CD4-positive, alpha-beta T cell treated with Interleukin-10 for 1 hour (primary cell): ENCODE measurements at regions not wholly inside any gene's neighbourhood (a gene's known extent, or its start where the extent isn't known, plus 50 kb on each side); places are given as distances from the start of the nearest gene placed in this dataset.
"Not testable (repeated sequence)": the region's sequence is repeated elsewhere in the genome, so short reads cannot be mapped to it uniquely, and the experiment has no call there.

ENCODE experiments used
- DNase-seq: peaks from one replicate; pipeline ENCODE4 v3.0.0-alpha.2; 2020

- not testable (repeated sequence) for DNase-seq
Observed at GRCh38 chr2:208687720-208688119, 281.1 kb downstream of the PTH2R start.

- no peak for DNase-seq
Observed at GRCh38 chr2:208698114-208698513, 291.5 kb downstream of the PTH2R start.

GRCh38 chr2:208708486-208708885 lies 301.9 kb downstream of the PTH2R start:
- no peak for DNase-seq

GRCh38 chr2:208711598-208711997 lies 305.0 kb downstream of the PTH2R start:
- DNase-seq = no peak

GRCh38 chr2:208713066-208713745 lies 306.6 kb downstream of the PTH2R start:
- DNase-seq = no peak

- DNase-seq = no peak
Observed at GRCh38 chr2:208718828-208719227, 312.2 kb downstream of the PTH2R start.

- DNase-seq = no peak
Observed at GRCh38 chr2:208722731-208723130, 316.1 kb downstream of the PTH2R start.

GRCh38 chr2:208725280-208725679 lies 318.7 kb downstream of the PTH2R start:
- no peak for DNase-seq

- DNase-seq = no peak
Observed at GRCh38 chr2:208726242-208726641, 319.6 kb downstream of the PTH2R start.

GRCh38 chr2:208751663-208752415 lies 345.2 kb downstream of the PTH2R start:
- not testable (repeated sequence) for DNase-seq

- DNase-seq = no peak
Observed at GRCh38 chr2:208757364-208757763, 350.8 kb downstream of the PTH2R start.

GRCh38 chr2:208773074-208773473 lies 366.5 kb downstream of the PTH2R start:
- DNase-seq = not testable (repeated sequence)

GRCh38 chr2:208781166-208781565 lies 374.6 kb downstream of the PTH2R start:
- no peak for DNase-seq

- no peak for DNase-seq
Observed at GRCh38 chr2:208782097-208782496, 375.5 kb downstream of the PTH2R start.

- no peak for DNase-seq
Observed at GRCh38 chr2:208783184-208783583, 376.6 kb downstream of the PTH2R start.

GRCh38 chr2:208784774-208785173 lies 378.2 kb downstream of the PTH2R start:
- not testable (repeated sequence) for DNase-seq

GRCh38 chr2:208791257-208791656 lies 384.7 kb downstream of the PTH2R start:
- no peak for DNase-seq

- no peak for DNase-seq
Observed at GRCh38 chr2:208792766-208793165, 386.2 kb downstream of the PTH2R start.

GRCh38 chr2:208793434-208793833 lies 386.8 kb downstream of the PTH2R start:
- no peak for DNase-seq

GRCh38 chr2:208794288-208794975 lies 387.8 kb downstream of the PTH2R start:
- no peak for DNase-seq

- no peak for DNase-seq
Observed at GRCh38 chr2:208798698-208799097, 392.1 kb downstream of the PTH2R start.

GRCh38 chr2:208799397-208799796 lies 392.8 kb downstream of the PTH2R start:
- no peak for DNase-seq

- DNase-seq = not testable (repeated sequence)
Observed at GRCh38 chr2:208800887-208801286, 394.3 kb downstream of the PTH2R start.

GRCh38 chr2:208807756-208808155 lies 401.2 kb downstream of the PTH2R start:
- no peak for DNase-seq
